NCI-H774 (cell line): ENCODE measurements at regions not wholly inside any gene's neighbourhood (a gene's known extent, or its start where the extent isn't known, plus 50 kb on each side); places are given as distances from the start of the nearest gene placed in this dataset.

Source experiments
- DNase-seq: peaks from one replicate; lab custom pipeline; 2025; lab: John Stamatoyannopoulos, UW

DNA sequence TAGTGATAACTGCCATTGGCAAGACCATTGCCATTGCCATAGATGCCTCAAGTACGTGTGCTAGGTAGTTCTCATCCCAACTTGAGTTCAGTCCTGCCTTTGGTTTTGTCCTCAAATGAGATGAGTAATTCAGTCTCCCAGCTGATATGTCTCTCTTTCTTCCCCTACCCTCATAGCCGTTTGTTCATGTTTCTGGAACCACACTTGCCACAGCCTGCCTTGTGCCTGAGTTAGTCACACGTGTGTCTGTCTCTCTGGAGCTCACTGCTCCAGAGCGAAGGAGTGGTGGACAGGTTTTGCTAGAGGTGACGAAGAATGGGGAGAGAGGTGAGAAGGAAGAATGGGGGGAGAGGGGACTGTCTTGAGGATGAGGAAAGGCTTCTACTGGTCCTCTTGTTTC, 88.0 kb upstream of the IGF1R start:
- DNase-seq: no peak

DNA sequence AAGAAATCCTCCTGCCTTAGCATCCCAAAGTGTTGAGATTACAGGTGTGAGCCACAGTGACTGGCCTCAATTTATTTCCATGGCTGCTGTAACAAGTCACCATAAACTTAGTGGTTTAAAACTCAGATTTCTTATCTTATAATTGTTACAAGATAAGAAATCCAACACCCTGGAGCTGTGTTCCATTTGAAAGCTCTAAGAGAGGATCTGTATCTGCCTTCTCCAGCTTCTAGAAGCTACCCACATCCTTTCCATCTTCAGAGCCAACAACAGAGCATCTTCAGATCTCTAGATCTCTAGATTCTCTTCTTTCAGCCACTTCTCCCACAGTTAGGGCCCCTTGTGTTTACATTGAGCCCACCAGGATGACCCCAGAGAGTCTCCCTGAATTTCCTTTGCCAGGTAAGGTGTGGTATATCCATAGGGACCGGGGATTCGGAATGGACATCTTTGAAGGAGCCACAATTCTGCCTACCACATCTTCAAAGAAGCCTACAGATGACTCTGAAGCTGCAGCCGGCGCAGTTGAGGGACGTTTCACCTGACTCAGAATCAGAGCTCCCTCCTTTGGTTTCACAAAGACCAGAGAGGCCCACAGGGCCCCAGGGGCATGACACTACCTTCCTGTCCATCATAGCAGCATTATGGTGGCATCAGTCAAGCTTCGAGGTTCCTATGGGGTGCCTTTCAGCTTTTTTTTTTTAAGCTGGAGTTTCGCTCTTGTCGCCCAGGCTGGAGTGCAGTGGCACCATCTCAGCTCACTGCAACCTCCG, 87.0 kb upstream of the IGF1R start:
- DNase-seq: no peak

DNA sequence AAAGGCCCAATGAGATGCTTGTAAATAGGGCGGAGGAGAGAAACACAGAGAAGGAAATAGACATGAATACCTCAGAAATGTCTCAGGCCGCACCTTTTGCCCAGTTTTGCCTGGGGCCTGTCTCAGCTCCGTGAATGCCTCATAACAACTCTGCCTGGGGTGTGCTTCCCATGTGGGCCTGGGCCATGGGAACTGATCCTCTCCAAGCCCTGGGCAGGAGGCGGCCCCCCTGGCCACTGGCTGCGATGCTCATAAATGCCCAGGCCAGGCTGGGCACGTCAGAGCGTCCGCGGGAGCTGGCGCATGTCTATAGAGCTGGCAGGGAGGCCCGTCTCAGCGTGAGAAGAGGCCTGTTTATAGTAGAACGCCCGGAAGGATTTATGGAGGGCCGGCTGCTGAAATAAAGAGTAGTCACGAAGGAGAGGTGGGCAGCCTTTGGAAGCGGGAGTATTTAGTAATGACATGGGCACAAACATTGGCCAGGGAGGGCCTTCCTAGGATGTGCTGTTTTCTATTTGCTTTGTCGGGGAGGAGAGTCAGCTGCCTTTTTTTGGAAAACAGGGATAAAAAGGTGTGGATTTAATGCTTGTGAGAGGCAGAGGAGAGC, 85.9 kb upstream of the IGF1R start:
- no peak for DNase-seq

DNA sequence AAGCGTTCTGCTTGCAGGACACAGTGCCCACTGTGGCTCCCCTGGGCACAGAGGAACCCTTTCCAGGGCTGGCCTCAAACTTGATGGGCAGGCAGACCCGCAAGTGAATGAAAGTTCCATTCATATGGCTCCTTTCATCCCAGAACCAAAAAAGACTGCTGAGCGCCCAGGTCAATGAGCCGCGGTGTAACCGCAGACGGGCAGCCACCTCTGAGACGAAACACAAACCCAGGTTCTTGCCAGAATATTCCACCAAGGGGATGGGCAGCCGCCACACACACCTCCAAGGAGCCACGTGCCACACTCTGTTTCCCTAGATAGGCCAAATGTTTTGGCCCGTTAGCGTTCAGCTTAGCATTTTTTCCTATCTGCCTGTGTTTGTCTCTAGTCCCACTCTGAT, 82.8 kb upstream of the IGF1R start:
- no peak for DNase-seq

DNA sequence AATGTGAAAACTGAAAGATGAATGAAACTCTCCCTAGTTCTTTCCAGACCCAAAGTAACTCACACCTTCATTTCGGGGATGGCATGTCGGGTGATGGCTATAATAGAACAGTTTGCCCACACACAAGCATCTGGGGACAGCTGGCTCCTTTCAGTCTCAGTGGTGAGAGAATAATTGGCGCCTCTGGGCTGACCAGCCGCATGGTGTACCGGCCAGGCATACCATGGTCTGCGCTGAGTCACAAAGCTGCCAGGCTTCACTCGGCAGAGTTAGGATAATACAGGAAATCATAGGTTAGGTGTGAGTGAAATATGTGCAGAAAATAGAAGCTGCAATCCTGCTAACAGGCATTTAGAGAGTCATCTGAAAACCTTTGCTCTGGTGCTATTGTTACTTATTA, 80.4 kb upstream of the IGF1R start:
- no peak for DNase-seq

DNA sequence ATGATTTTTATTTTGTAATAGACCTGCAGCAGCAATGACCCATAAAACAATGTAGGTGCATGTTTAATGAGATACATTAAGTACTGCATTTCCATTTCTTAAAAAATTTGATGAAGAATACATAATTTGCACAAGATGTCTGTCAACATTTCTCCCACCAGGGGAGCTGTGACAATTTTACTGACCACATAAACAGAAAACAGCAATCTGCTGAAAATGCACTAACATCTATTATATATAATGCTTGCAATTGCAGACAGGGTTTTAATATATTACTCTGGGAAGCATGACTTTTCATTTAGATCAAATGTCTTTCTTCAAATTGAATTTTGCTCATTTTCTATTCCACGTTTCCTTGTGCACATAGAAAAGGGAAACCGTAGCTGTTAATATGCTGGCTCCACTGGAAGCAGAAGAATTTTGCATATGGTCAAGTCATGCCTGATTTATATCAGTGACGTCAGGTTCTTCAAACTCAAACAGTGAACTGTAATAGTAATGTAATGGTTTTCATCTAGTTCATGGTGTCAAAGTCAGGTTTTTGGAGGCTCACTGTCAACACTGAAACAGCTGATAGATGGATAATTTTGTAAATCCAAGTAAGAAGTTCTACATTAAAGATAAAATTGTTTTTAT, 79.8 kb upstream of the IGF1R start:
- no peak for DNase-seq

DNA sequence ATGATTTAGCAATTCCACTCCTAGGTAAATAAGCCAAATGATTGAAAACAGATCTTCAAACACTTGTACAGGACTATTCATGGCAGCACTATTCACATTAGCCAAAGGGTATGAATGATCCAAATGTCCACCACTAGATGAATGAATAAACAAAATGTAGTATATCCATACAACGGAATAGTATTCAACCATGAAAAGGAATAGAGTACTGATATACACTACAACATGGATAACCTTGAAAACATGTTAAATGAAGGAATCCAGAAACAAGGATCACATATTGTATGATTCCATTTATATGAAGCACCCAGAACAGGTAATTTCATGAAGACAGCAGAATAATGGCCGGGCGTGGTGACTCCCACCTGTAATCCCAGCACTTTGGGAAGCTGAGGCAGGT, 78.2 kb upstream of the IGF1R start:
- no peak for DNase-seq

DNA sequence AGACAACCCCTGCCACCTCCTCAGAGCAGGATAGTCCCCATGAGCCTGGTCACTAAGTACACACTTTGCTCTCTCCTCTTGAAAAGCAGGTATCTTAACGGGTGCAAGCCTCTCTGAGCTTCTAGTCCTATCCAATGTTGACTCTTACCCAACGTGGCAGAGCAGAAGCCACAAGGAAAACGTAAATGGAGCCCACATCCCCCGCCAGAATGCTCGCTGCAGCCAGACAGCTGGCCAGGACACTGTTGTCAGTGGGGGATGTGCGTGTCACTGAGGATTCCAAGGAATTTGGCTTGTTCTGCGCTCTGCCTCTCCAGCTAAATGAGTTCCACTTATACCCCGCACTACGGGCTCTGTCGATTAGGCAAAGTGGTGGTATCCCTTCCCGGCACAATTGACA, 67.8 kb upstream of the IGF1R start:
- DNase-seq: no peak

DNA sequence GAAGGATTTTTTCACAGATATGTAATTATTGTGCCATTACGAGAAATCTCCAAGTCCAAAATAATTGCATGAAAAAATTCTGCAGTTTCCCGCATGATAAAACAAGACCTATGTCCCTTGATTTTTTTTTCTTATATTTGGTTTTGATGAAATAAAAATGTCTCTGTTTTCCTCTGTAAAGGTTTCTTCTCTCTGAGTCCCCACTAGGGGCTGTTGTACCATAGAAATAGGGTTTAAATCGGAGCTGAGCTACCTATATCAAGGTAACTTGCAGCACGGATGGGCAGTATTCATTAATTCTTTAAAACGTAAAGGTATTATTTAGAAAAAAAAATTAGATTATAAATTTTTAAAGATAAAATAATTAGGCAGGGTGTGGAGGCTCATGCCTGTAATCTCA, 66.6 kb upstream of the IGF1R start:
- DNase-seq: no peak

DNA sequence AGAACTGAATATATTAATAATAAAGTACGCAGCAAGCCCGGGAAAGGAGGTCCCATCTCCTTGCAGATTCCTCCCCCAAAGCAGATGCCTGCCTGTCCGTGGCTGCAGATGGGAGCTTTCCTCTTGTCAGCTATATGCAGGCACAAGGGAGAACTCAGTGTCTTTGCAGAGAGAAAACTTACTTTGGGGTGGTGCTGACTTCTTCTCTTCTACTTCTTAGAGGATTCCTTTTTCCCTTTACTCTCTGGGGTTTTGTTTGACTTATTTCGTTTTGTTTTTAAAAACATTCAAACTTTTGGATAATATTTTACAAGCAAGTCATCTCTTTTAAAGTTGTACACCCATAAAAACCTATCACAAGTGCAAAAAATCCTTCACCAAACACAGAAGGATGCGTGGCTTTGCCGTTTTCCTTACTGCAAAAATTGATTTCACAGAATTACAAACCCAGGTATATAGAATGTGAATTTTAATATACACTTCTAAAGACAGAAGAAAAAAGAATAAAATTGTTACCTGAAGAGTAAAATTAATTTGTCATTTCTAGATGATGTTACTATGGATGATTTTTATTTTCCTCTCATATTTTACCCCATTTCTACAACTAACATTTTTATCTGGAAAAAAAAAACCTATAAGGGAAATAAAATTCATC, 65.3 kb upstream of the IGF1R start:
- DNase-seq: no peak

DNA sequence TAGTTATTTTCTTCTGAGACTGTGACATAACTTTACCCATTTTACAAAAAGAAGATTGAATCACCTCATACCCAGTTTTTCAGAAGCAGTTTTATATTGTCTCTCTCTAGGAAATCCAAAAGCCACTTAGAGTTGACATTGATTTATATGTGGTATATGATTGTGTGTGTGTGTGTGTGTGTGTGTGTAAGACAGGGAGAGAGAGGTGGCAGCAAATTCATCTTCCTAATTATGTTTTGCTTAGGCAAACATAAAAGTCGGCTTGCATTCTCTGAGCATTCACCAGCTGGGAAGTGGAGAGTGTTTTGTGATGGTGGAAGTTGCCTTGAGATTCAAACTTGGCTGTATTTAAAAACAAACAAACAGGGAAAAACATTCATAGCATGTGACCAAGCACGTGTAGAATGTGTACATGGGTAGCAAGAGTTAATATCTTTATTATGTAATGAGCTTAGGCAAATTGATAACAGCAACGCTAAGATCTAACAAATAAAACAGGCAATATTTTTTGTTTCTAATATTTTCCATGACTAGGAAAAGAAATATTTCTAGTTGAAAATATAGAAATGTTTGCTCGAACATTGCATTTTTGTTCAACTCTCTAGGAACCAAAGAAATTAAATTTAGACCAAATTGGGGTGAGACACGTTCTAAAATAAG, 64.4 kb upstream of the IGF1R start:
- DNase-seq: no peak

DNA sequence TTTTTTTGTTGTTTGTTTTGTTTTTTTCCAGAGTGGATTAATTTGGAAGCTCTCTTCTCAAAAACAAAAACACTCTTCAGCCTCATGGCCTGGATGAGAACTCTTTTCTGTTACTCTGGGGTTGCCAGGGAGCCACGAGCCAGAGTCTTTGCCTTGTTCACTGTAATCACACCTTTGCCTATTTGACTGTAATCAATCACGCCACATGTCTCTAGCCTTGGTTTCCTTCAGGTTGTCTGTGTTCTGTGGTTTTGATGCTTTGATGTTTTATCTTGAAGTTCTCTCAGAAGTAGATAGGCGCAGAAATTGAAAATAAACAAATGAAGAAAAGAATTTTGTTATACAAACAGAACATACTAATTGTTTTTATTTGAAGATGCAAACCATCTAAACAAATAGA, 62.3 kb upstream of the IGF1R start:
- DNase-seq: no peak

DNA sequence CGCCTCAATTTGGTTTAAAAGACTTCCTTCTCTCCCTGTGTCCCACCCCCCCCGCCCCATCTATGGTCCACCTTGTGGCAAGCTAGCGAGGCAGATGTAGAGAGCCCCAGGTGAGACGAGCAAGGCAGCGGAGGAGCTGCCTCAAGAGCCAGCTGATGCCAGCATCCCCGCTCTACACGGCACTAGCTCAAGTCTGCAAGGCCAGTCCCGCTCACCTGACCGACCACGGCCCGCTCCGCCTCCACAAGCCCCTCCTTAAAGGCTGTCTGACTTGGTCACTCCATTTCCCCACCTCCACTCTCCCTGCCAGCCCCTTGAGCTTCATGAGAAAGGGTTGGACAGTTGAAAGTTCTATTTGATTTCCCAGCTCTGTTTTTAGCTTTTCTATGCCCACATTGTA, 56.2 kb upstream of the IGF1R start:
- no peak for DNase-seq

DNA sequence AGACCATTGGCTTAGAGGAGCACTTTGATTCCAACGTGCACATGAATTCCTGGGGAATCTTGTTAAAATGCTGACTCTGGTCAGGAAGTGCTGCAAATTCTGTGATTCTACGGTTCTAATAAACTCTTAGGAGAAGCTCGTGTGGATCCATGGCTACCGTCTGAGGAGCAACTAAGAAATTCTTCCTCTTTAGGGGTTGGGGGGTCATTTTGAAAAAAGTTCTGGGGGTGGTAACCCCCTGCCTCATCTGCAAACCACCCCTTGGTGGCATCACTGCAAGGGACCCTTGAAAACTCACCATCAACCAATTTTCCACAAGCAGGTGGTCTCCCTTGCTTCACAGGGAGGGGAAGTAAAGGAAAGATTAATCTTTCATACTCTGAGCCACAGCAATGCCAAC, 52.2 kb upstream of the IGF1R start:
- DNase-seq: no peak

DNA sequence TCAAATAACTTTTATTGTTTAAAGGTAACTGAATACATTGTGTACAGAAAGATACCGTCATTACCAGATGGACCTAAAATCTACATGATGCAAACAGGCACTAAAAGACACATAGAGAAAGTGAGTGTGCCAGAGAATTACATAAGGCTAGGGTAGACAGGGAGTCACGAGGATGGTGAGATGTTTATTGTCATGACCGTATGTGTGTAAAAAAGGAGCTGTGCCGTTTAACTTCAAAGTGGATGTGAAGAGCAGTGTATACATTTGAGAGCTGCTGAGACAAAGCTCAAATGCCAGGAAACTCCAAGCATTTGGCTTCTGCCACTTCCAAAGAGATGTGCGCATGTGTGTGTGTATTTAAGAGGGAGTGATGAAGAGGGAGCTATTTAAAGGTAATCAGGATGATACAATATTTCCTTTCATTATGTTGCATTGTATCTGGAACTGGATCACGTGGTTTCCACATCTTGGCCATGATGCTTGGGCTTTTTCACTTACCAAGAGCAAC, 51.4 kb upstream of the IGF1R start:
- no peak for DNase-seq

DNA sequence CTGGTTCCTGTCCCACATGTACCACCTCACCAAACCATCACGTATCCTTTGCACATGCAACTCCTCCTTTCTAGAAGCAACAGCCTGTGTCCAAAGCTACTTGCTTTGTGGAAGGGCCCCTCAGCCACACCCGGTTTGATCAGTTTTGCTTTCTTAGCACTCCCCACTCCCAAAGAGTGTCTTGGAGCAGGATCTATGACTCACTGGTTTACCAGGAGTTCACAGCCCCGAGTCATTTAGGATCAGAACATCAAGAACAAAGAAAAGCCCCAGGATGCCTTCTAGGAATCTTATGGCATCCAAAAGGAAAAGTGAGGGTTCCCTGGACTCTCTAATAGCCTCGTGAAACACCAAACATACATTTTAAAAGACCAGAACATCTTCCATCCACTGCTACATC, 50.7 kb upstream of the IGF1R start:
- DNase-seq: no peak
